ENCODE measurements at regions not wholly inside any gene's neighbourhood (a gene's known extent, or its start where the extent isn't known, plus 50 kb on each side); places are given as distances from the start of the nearest gene placed in this dataset.
"Not testable (repeated sequence)": the region's sequence is repeated elsewhere in the genome, so short reads cannot be mapped to it uniquely, and the experiment has no call there.

- no peak for DNase-seq (ENCODE audit: extremely low read depth, low read depth)
- H3K4me3 ChIP-seq (replicated peaks; ENCODE audit: low read depth, low read length): no peak overlapping the region
- no peak for TF ChIP-seq CTCF (IDR thresholded peaks at IDR 0.05; ENCODE audit: low read depth, low read length, missing control alignments)
Observed at GRCh38 chr3:145903472-145904013, 257.4 kb downstream of the PLOD2 start.

- no peak for DNase-seq (ENCODE audit: extremely low read depth, low read depth)
- no peak for TF ChIP-seq CTCF (IDR thresholded peaks at IDR 0.05; ENCODE audit: low read depth, low read length, missing control alignments)
- H3K4me3 ChIP-seq (replicated peaks; ENCODE audit: low read depth, low read length): no peak overlapping the region
Observed at GRCh38 chr3:145904138-145904537, 256.8 kb downstream of the PLOD2 start.

GRCh38 chr3:145906301-145906700 lies 254.7 kb downstream of the PLOD2 start:
- no peak overlapping the region for H3K4me3 ChIP-seq (replicated peaks; ENCODE audit: low read depth, low read length)
- no peak for DNase-seq (ENCODE audit: extremely low read depth, low read depth)
- TF ChIP-seq CTCF (IDR thresholded peaks at IDR 0.05; ENCODE audit: low read depth, low read length, missing control alignments): no peak

GRCh38 chr3:145906755-145907154 lies 254.2 kb downstream of the PLOD2 start:
- no peak overlapping the region for H3K4me3 ChIP-seq (replicated peaks; ENCODE audit: low read depth, low read length)
- no peak for DNase-seq (ENCODE audit: extremely low read depth, low read depth)
- no peak for TF ChIP-seq CTCF (IDR thresholded peaks at IDR 0.05; ENCODE audit: low read depth, low read length, missing control alignments)

- no peak for TF ChIP-seq CTCF (IDR thresholded peaks at IDR 0.05; ENCODE audit: low read depth, low read length, missing control alignments)
- DNase-seq (ENCODE audit: extremely low read depth, low read depth): no peak
- H3K4me3 ChIP-seq (replicated peaks; ENCODE audit: low read depth, low read length): no peak overlapping the region
Observed at GRCh38 chr3:145911016-145911415, 250.0 kb downstream of the PLOD2 start.

GRCh38 chr3:145915787-145916186 lies 245.2 kb downstream of the PLOD2 start:
- no peak for TF ChIP-seq CTCF (IDR thresholded peaks at IDR 0.05; ENCODE audit: low read depth, low read length, missing control alignments)
- no peak for DNase-seq (ENCODE audit: extremely low read depth, low read depth)
- H3K4me3 ChIP-seq (replicated peaks; ENCODE audit: low read depth, low read length): no peak overlapping the region

GRCh38 chr3:145927736-145928135 lies 233.2 kb downstream of the PLOD2 start:
- H3K4me3 ChIP-seq (replicated peaks; ENCODE audit: low read depth, low read length); DNase-seq (ENCODE audit: extremely low read depth, low read depth): not testable (repeated sequence)
